Chondrocyte (in vitro differentiated cells): ENCODE measurements at regions not wholly inside any gene's neighbourhood (a gene's known extent, or its start where the extent isn't known, plus 50 kb on each side); places are given as distances from the start of the nearest gene placed in this dataset.
A peak's percentile ranks its signal among the peaks of the same experiment; 100 is the strongest.
"Not testable (repeated sequence)": the region's sequence is repeated elsewhere in the genome, so short reads cannot be mapped to it uniquely, and the experiment has no call there.

Experiments used
- DNase-seq: peaks from one replicate; pipeline ENCODE4 v3.0.0; 2021; ENCODE audit warnings: mixed read lengths, low spot score
- H3K27ac Mint-ChIP-seq: one replicate; pipeline ENCODE4 v1.8.0; 2021; ENCODE audit warnings: mild to moderate bottlenecking, moderate library complexity, mixed read lengths; ENCODE audit not compliant: unreplicated experiment
- H3K27me3 Mint-ChIP-seq: 2 replicates; pipeline ENCODE4 v1.8.0; 2021; ENCODE audit warnings: low read depth, mixed read lengths
- H3K36me3 Mint-ChIP-seq: 2 replicates; pipeline ENCODE4 v1.8.0; 2021; ENCODE audit warnings: low read depth, mixed read lengths
- H3K4me1 Mint-ChIP-seq: 2 replicates; pipeline ENCODE4 v1.8.0; 2021; ENCODE audit warnings: low read depth, mild to moderate bottlenecking, mixed read lengths
- H3K4me3 Mint-ChIP-seq: one replicate; pipeline ENCODE4 v1.8.0; 2021; ENCODE audit warnings: mild to moderate bottlenecking, moderate library complexity, mixed read lengths; ENCODE audit not compliant: unreplicated experiment
- H3K9me3 Mint-ChIP-seq: 2 replicates; pipeline ENCODE4 v1.8.0; 2021; ENCODE audit warnings: low read depth, mixed read lengths
- TF ChIP-seq, protein P1 (sequence below): fragments of 200-600 bp; sonication (generic); IDR thresholded peaks from 2 replicates; pipeline ENCODE4 v1.5.0; 2021; ENCODE audit warnings: antibody characterized with exemption, mild to moderate bottlenecking, moderate library complexity

DNA sequence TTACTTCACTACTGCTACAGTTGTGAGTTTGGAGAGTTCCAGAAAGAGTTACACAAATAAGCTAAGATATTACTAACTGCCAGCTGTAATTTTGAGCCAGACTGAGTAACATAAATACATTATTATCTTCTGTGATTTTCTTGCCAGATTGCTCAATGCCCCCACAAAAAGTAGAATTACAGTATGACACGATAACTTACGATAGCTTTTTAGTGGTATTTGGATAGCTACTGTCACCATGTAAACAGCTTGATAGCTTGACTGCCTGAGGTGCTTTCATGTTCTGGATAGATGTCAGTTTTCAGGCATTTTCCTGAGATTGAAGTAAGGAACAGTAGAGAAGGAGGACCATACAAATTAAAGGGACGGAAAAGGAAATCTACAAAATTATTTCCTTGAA, 533.3 kb downstream of the SOCS6 start:
- H3K27ac Mint-ChIP-seq = no peak overlapping the region
- no peak for DNase-seq
- TF ChIP-seq, protein P1, sequence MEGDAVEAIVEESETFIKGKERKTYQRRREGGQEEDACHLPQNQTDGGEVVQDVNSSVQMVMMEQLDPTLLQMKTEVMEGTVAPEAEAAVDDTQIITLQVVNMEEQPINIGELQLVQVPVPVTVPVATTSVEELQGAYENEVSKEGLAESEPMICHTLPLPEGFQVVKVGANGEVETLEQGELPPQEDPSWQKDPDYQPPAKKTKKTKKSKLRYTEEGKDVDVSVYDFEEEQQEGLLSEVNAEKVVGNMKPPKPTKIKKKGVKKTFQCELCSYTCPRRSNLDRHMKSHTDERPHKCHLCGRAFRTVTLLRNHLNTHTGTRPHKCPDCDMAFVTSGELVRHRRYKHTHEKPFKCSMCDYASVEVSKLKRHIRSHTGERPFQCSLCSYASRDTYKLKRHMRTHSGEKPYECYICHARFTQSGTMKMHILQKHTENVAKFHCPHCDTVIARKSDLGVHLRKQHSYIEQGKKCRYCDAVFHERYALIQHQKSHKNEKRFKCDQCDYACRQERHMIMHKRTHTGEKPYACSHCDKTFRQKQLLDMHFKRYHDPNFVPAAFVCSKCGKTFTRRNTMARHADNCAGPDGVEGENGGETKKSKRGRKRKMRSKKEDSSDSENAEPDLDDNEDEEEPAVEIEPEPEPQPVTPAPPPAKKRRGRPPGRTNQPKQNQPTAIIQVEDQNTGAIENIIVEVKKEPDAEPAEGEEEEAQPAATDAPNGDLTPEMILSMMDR = no peak
- no peaks in the 10 kb centered on the region for H3K36me3 Mint-ChIP-seq
- H3K4me1 Mint-ChIP-seq = no peaks in the 10 kb centered on the region
- peaks cover 3% of the 10 kb centered on the region for H3K27me3 Mint-ChIP-seq
- H3K9me3 Mint-ChIP-seq = peaks cover 4% of the 10 kb centered on the region
- no peak overlapping the region for H3K4me3 Mint-ChIP-seq

DNA sequence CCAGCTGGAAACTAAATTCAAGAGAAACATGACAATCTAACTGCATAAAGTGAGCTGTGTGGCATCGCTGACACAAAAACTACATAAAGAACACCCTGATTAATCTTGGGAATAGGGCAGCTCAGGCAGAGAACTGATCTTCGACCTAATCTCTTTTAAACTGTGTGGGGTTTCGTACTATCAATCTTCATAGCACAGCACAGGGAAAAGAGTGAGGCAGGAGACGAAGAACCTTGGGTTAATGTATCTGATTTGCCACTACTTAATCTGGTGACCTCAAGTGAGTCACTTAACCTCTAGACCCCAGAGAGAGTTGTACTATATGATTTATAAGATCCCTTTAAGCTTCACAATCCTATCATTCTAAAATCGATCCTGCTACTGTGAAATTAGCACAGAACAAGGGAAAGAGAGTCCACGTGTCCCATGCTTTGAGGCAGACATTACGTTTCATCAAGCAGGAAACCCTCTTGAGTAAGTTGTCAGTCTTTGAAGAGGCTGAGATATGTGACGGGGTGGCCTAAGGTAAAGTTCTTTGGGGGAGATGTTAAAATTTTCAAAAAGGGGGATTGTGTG, 519.7 kb downstream of the SOCS6 start:
- H3K36me3 Mint-ChIP-seq = no peaks in the 10 kb centered on the region
- H3K9me3 Mint-ChIP-seq = no peaks in the 10 kb centered on the region
- no peaks in the 10 kb centered on the region for H3K4me1 Mint-ChIP-seq

DNA sequence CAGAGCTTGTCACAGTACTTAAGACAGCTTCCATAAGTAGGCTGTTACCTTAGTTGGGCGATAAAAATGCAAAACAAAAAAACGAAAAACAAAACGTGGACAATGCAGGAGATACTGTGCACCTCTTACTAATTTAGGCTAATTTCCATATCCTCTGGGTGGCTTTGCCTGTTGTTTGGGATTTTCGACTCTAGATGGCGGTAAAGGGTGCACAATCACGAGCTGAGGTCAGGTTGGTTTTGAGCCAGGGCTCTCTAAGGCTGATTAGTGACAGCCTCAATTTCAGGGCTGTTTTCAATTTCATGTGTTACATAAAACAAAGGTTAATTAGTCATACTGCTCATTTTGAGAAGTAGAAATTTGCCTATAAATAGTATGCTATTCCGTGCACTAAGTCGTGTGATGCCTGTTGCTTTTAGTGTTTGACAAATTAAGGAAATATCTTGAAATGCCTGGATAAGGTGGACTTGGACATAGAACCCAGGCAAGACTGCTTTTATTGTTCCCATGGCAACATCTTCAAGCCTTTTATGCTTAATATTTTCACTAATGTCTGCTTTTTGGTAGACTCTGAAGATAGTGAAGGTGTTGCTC, 493.1 kb downstream of the SOCS6 start:
- no peak overlapping the region for H3K4me3 Mint-ChIP-seq
- H3K4me1 Mint-ChIP-seq = no peaks in the 10 kb centered on the region
- TF ChIP-seq, protein P1 = peak; percentile 76
- no peaks in the 10 kb centered on the region for H3K36me3 Mint-ChIP-seq
- peaks cover 21% of the 10 kb centered on the region for H3K27me3 Mint-ChIP-seq
- DNase-seq = no peak
- H3K9me3 Mint-ChIP-seq = no peaks in the 10 kb centered on the region
- H3K27ac Mint-ChIP-seq = no peak overlapping the region

More for the DNA sequence above, 519.7 kb downstream of the SOCS6 start:
- H3K27ac Mint-ChIP-seq = no peak overlapping the region
- H3K27me3 Mint-ChIP-seq = no peaks in the 10 kb centered on the region
- DNase-seq = no peak
- TF ChIP-seq, protein P1 = no peak
- H3K4me3 Mint-ChIP-seq = no peak overlapping the region

DNA sequence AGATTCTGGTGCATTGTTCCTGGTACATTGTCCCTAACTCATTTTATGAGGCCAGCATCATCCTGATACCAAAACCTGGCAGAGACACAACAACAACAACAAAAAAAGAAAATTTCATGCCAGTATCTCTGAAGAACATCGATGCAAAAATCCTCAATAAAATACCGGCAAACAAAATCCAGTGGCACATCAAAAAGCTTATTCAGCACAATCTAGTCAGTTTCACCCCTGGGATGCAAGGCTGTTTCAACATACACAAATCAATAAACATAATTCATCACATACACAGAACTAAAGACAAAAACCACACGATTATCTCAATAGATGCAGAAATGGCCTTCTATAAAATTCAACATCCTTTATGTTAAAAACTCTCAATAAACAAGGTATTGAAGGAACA, 477.4 kb downstream of the SOCS6 start:
- not testable (repeated sequence) for H3K4me1 Mint-ChIP-seq, H3K9me3 Mint-ChIP-seq, H3K36me3 Mint-ChIP-seq, DNase-seq, H3K27ac Mint-ChIP-seq, H3K4me3 Mint-ChIP-seq, H3K27me3 Mint-ChIP-seq

DNA sequence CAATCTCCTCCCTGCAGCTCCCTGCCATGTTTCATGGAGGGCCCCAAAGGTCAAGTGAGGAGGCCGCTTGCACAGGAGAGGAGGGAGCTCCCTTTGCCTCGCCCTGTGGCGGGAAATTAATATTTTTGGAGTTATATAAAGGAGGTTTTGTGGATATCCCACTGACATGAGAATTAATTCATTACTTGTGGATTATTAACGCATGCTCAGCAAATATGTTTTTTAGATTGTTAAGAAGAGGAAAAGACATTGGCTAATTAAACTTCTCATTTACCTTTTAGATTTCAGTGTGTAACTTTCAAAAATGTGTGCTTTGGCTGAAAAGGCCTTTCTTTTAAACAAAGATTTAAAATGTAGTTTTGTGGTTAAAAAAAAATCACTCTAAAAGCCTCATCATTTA, 474.0 kb downstream of the SOCS6 start:
- TF ChIP-seq, protein P1 = no peak
- Mint-ChIP-seq H3K36me3 (no peaks in the 10 kb centered on the region), H3K4me1 (no peaks in the 10 kb centered on the region), H3K27me3 (peaks cover 7% of the 10 kb centered on the region), H3K27ac (no peak overlapping the region), H3K4me3 (no peak overlapping the region), H3K9me3 (no peaks in the 10 kb centered on the region)
- no peak for DNase-seq

DNA sequence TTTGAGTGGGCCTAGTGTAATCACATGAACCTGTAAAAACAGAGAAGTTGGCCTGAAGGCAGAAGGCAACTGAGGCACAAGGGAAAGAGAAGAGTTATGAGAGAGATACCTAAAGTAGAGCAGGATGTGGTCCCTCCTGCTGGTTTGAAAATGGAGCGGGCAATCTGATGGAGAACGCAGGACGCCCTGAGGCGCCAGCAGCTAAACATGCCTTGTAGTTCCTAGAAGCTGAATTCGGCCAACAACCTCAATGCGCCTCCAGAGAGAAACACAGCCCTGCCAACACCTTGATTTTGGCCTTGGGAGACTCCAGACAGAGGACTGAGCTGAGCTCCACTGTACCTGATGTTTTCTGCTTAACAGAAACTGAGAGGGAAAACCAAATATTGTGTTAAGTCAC, 469.9 kb downstream of the SOCS6 start:
- no peak for DNase-seq
- TF ChIP-seq, protein P1 = no peak
- H3K4me3 Mint-ChIP-seq = no peak overlapping the region
- peaks cover 5% of the 10 kb centered on the region for H3K27me3 Mint-ChIP-seq
- H3K9me3 Mint-ChIP-seq = peaks cover 19% of the 10 kb centered on the region
- H3K27ac Mint-ChIP-seq = no peak overlapping the region
- no peaks in the 10 kb centered on the region for H3K36me3 Mint-ChIP-seq
- H3K4me1 Mint-ChIP-seq = no peaks in the 10 kb centered on the region
